ENCODE measurements at regions not wholly inside any gene's neighbourhood (a gene's known extent, or its start where the extent isn't known, plus 50 kb on each side); places are given as distances from the start of the nearest gene placed in this dataset.

DNA sequence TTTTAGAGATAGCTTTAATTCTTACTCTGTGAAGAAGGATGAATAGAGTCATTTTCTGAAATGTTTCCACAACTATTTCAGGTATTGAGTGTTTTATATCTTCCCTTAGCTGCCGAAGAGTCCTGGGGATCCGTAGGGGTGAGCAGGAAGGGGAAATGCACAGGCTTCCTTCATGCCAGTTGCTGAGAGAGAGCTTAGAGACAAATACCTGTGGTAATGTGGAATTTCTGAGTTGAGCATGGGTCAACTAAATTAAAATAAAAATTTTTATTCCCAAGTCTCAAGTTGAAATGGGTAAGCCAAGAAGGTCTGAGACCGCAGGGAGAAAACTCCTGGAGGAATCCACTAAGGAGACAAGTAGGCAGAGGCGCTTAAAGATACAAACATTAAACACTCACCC is 185.7 kb downstream of the DAD1 start:
- TF ChIP-seq, protein P1, sequence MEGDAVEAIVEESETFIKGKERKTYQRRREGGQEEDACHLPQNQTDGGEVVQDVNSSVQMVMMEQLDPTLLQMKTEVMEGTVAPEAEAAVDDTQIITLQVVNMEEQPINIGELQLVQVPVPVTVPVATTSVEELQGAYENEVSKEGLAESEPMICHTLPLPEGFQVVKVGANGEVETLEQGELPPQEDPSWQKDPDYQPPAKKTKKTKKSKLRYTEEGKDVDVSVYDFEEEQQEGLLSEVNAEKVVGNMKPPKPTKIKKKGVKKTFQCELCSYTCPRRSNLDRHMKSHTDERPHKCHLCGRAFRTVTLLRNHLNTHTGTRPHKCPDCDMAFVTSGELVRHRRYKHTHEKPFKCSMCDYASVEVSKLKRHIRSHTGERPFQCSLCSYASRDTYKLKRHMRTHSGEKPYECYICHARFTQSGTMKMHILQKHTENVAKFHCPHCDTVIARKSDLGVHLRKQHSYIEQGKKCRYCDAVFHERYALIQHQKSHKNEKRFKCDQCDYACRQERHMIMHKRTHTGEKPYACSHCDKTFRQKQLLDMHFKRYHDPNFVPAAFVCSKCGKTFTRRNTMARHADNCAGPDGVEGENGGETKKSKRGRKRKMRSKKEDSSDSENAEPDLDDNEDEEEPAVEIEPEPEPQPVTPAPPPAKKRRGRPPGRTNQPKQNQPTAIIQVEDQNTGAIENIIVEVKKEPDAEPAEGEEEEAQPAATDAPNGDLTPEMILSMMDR (IDR thresholded peaks at IDR 0.05; ENCODE audit: control insufficient read depth, extremely low read depth, insufficient read depth): no peak
- DNase-seq (ENCODE audit: low read depth): no peak
- no peak overlapping the region for H3K4me3 ChIP-seq (ENCODE audit: low read depth, low read length)

DNA sequence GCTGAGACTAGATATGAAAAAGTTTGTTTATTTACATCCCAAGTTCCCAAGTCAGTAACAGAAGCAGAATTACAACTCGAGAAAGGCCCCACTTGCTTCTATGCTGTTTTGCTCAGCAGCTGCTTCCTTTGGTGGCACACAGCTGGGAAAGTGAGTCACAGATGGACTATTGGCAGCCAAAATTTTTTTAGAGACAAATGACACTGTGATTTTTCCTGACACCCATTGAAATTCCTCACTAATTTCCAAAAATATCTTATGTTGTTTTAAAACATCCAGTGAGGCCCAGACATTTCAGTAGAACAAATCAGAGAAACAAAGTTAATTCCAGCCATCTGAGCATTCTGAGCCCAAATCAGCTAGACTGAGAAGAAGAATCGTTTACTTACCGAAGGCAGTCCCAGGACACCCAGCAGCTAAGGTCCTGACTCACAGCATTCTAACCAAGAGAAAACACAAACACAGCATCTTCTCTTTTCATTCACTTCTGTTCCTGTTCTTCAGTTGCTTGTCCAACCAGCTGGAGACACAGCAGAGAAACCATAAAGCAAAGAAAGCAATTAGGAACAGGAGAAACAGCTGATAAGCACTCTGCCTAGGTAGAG is 188.3 kb downstream of the DAD1 start:
- H3K4me3 ChIP-seq (ENCODE audit: low read depth, low read length): no peak overlapping the region
- DNase-seq (ENCODE audit: low read depth): no peak
- TF ChIP-seq, protein P1 (IDR thresholded peaks at IDR 0.05; ENCODE audit: control insufficient read depth, extremely low read depth, insufficient read depth): no peak

DNA sequence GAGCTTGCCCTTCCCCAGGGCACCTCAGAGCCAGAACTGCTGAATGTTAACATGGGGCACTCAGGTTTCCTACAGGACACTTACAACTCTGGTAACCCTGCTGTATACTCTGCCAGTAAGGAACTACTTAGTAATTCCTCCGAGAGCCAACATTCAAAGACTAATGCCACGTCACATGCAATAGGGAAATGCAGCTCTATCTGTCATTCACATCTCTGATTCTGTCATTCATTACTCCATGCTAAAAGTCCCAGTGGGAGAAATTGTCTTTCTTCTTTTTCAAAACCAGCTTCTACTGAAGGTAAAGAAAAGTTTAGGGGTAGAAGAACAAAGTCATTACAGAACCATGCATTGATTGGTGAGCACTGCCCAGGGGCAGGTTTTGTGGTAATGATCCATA is 189.2 kb downstream of the DAD1 start:
- no peak overlapping the region for H3K4me3 ChIP-seq (ENCODE audit: low read depth, low read length)
- TF ChIP-seq, protein P1 (IDR thresholded peaks at IDR 0.05; ENCODE audit: control insufficient read depth, extremely low read depth, insufficient read depth): no peak
- DNase-seq (ENCODE audit: low read depth): no peak

DNA sequence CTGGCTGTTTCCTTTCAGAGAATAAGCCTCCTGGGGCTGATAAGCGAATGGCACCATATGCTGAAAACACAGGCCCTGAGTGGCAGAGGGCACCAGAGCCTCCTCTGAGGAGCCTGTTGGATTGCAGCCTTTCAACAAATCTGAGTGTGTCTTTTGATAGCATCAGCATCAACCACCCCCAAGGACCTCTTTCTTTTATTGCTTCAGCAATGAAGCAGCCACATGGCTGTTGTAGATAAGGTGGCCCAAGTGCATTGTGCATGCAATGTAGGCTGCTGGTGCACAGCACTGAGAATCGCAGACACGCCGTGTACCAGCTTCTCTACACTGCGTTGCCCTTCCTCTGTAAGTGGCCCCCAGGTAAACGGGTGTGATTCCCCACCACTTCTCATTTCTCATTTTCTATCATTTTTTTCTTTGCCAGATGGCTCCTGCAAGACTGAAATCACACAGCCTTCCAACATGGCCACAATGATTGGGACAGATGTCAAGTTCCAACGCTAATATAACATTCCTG is 191.7 kb downstream of the DAD1 start:
- no peak for DNase-seq (ENCODE audit: low read depth)
- no peak overlapping the region for H3K4me3 ChIP-seq (ENCODE audit: low read depth, low read length)
- TF ChIP-seq, protein P1 (IDR thresholded peaks at IDR 0.05; ENCODE audit: control insufficient read depth, extremely low read depth, insufficient read depth): no peak

DNA sequence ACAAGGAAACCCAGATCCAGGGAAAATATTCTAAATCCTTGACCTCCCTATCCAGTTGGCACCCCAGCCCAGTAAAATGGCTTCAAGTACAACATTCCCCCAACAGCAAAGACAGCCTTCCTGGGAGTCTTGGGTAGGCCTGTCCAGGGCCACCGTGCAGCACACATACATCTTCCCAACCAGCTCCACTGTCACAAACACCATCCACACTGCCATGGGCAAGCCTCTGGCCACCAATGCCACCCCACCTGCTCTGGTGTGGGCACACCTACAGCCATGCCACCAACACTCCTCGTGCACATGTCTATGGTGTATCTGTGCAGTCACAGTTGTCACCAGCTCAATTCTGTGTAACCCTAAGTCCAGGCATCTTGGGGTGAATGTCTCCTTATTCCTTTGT is 193.2 kb downstream of the DAD1 start:
- no peak overlapping the region for H3K4me3 ChIP-seq (ENCODE audit: low read depth, low read length)
- DNase-seq (ENCODE audit: low read depth): no peak
- TF ChIP-seq, protein P1 (IDR thresholded peaks at IDR 0.05; ENCODE audit: control insufficient read depth, extremely low read depth, insufficient read depth): no peak

DNA sequence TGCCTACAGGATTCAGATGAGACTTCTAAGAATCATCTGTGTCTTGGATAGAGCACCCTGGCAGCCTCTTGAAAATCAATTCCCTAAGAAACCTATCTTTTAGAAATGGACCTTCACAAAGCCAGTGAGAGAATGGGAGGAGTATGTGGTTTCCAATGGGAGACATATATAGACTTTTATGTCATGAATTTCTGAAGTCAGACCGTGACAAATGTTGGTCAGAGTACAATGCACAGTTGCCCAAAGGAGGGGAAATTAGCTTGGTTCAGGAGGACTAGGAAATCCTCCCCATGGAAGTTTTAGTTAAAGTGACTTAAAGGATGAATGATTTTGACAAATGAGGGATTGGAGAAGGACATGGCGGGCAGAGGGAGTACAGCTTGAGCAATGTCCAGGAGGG is 194.4 kb downstream of the DAD1 start:
- no peak overlapping the region for H3K4me3 ChIP-seq (ENCODE audit: low read depth, low read length)
- DNase-seq (ENCODE audit: low read depth): no peak
- TF ChIP-seq, protein P1 (IDR thresholded peaks at IDR 0.05; ENCODE audit: control insufficient read depth, extremely low read depth, insufficient read depth): no peak

DNA sequence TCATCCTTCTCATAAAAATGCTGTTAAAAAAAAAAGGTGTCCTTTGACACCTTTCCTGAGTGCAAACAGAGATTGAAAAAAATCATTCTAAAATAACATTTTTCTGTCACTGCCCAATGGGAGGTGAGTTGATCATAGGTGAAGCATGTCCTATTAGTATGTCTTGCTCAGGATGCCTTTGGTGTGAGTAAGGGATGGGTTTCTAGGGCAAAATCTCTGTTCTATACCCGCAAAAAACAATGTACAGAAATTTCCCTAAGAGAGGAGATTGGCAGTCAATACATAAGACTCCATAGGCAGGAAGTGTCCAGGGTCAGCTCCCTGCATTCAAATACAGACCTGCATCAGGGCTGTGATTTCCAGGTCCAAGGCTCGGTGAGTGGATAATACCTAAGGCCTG is 195.2 kb downstream of the DAD1 start:
- TF ChIP-seq, protein P1 (IDR thresholded peaks at IDR 0.05; ENCODE audit: control insufficient read depth, extremely low read depth, insufficient read depth): no peak
- DNase-seq (ENCODE audit: low read depth): no peak
- H3K4me3 ChIP-seq (ENCODE audit: low read depth, low read length): no peak overlapping the region

Data from LNCaP clone FGC (cell line).